HG03045 (cell line): ENCODE measurements at regions not wholly inside any gene's neighbourhood (a gene's known extent, or its start where the extent isn't known, plus 50 kb on each side); places are given as distances from the start of the nearest gene placed in this dataset.
"Not testable (repeated sequence)": the region's sequence is repeated elsewhere in the genome, so short reads cannot be mapped to it uniquely, and the experiment has no call there.

Source experiments
- ATAC-seq: cut with Tn5 transposase; IDR thresholded peaks from one replicate; pipeline ENCODE4 v1.9.1; 2021; ENCODE audit warnings: mild to moderate bottlenecking, moderate library complexity; ENCODE audit not compliant: unreplicated experiment

GRCh38 chr21:27860314-27860955, 893.5 kb upstream of the ADAMTS5 start:
- not testable (repeated sequence) for ATAC-seq

- ATAC-seq, result not testable (repeated sequence)
These were observed 891.4 kb upstream of the ADAMTS5 start for GRCh38 chr21:27858053-27858825.

- ATAC-seq, result not testable (repeated sequence)
These were observed 890.1 kb upstream of the ADAMTS5 start for GRCh38 chr21:27856988-27857387.

GRCh38 chr21:27841084-27841672, 874.3 kb upstream of the ADAMTS5 start:
- no peak for ATAC-seq

GRCh38 chr21:27840262-27840661, 873.4 kb upstream of the ADAMTS5 start:
- ATAC-seq, result no peak

- no peak for ATAC-seq
These were observed 872.7 kb upstream of the ADAMTS5 start for GRCh38 chr21:27839512-27840115.

GRCh38 chr21:27838573-27838972, 871.7 kb upstream of the ADAMTS5 start:
- ATAC-seq, result no peak

GRCh38 chr21:27837936-27838335, 871.0 kb upstream of the ADAMTS5 start:
- ATAC-seq, result no peak

GRCh38 chr21:27833298-27833697, 866.4 kb upstream of the ADAMTS5 start:
- ATAC-seq, result no peak

GRCh38 chr21:27831816-27832569, 865.1 kb upstream of the ADAMTS5 start:
- ATAC-seq, result no peak

- ATAC-seq, result no peak
These were observed 864.3 kb upstream of the ADAMTS5 start for GRCh38 chr21:27831177-27831576.

- ATAC-seq, result no peak
These were observed 861.1 kb upstream of the ADAMTS5 start for GRCh38 chr21:27827972-27828371.

GRCh38 chr21:27825035-27825434, 858.1 kb upstream of the ADAMTS5 start:
- no peak for ATAC-seq

GRCh38 chr21:27823652-27824201, 856.8 kb upstream of the ADAMTS5 start:
- ATAC-seq, result no peak

GRCh38 chr21:27820342-27820741, 853.5 kb upstream of the ADAMTS5 start:
- ATAC-seq, result no peak

GRCh38 chr21:27819299-27819698, 852.4 kb upstream of the ADAMTS5 start:
- ATAC-seq, result no peak

GRCh38 chr21:27818847-27819246, 852.0 kb upstream of the ADAMTS5 start:
- no peak for ATAC-seq

GRCh38 chr21:27817902-27818623, 851.2 kb upstream of the ADAMTS5 start:
- no peak for ATAC-seq

GRCh38 chr21:27817074-27817473, 850.2 kb upstream of the ADAMTS5 start:
- ATAC-seq, result no peak

GRCh38 chr21:27816301-27816700, 849.4 kb upstream of the ADAMTS5 start:
- no peak for ATAC-seq
